Hepatocyte (in vitro differentiated cells): ENCODE measurements at regions not wholly inside any gene's neighbourhood (a gene's known extent, or its start where the extent isn't known, plus 50 kb on each side); places are given as distances from the start of the nearest gene placed in this dataset.

Source experiments
- DNase-seq: peaks from one replicate; pipeline ENCODE4 v3.0.0-alpha.2; 2016; ENCODE audit warnings: low spot score
- H2AFZ ChIP-seq: fragments of 200-600 bp; sonication (generic); 2 replicates; pipeline ENCODE4 v1.6.0; 2016; ENCODE audit warnings: antibody characterized with exemption, mild to moderate bottlenecking
- H3K27ac ChIP-seq: fragments of 200-600 bp; sonication (generic); 2 replicates; pipeline ENCODE4 v1.5.1; 2016; ENCODE audit warnings: mild to moderate bottlenecking
- H3K27me3 ChIP-seq: fragments of 200-600 bp; sonication (generic); 2 replicates; pipeline ENCODE4 v1.6.1; 2016
- H3K36me3 ChIP-seq: fragments of 200-600 bp; sonication (generic); replicated peaks from 2 replicates; pipeline ENCODE4 v1.5.1; 2016; ENCODE audit warnings: low read depth; ENCODE audit not compliant: insufficient read depth
- H3K4me1 ChIP-seq: fragments of 200-600 bp; sonication (generic); 2 replicates; pipeline ENCODE4 v1.5.1; 2016; ENCODE audit warnings: mild to moderate bottlenecking, moderate library complexity; ENCODE audit not compliant: insufficient read depth
- H3K4me2 ChIP-seq: fragments of 200-600 bp; sonication (generic); 2 replicates; pipeline ENCODE4 v1.6.0; 2016
- H3K4me3 ChIP-seq: fragments of 200-600 bp; sonication (generic); 2 replicates; pipeline ENCODE4 v1.5.1; 2016; ENCODE audit warnings: mild to moderate bottlenecking
- H3K79me2 ChIP-seq: fragments of 200-600 bp; sonication (generic); 2 replicates; pipeline ENCODE4 v1.6.0; 2017; ENCODE audit warnings: mild to moderate bottlenecking
- H3K9me2 ChIP-seq: fragments of 200-600 bp; sonication (generic); replicated peaks from 2 replicates; pipeline ENCODE4 v1.6.0; 2017; ENCODE audit warnings: mild to moderate bottlenecking; ENCODE audit not compliant: insufficient read depth
- H3K9me3 ChIP-seq: fragments of 200-600 bp; sonication (generic); 2 replicates; pipeline ENCODE4 v1.5.1; 2016; ENCODE audit warnings: low read depth, mild to moderate bottlenecking
- H4K20me1 ChIP-seq: fragments of 200-600 bp; sonication (generic); 2 replicates; pipeline ENCODE4 v1.6.0; 2016; ENCODE audit warnings: mild to moderate bottlenecking; ENCODE audit not compliant: insufficient read depth, poor library complexity, severe bottlenecking
- CTCF ChIP-seq: fragments of 200-600 bp; sonication (generic); IDR thresholded peaks from 2 replicates; pipeline ENCODE4 v1.5.1; 2016; ENCODE audit warnings: antibody characterized with exemption, mild to moderate bottlenecking; ENCODE audit not compliant: poor library complexity
- EZH2 ChIP-seq: fragments of 200-600 bp; sonication (generic); IDR thresholded peaks from 2 replicates; pipeline ENCODE4 v1.6.1; 2016; ENCODE audit warnings: antibody characterized with exemption, mild to moderate bottlenecking, borderline replicate concordance
- EZH2phosphoT487 ChIP-seq: fragments of 200-600 bp; sonication (generic); IDR thresholded peaks from one replicate; pipeline ENCODE4 v1.6.1; 2018; ENCODE audit warnings: antibody characterized with exemption, mild to moderate bottlenecking, low read depth, moderate library complexity; ENCODE audit not compliant: unreplicated experiment, severe bottlenecking
- WGBS: methylation state at CpG from one replicate; pipeline ENCODE4 v1.1.6; 2016; ENCODE audit warnings: low lambda C conversion rate; ENCODE audit errors: missing lambda C conversion rate; 5-methylcytosine and 5-hydroxymethylcytosine counted together

- no peak overlapping the region for H3K4me3 ChIP-seq
- DNase-seq, result no peak
- no peaks in the 10 kb centered on the region for H3K9me2 ChIP-seq
- H3K36me3 ChIP-seq, result no peaks in the 10 kb centered on the region
- no peak overlapping the region for H3K27ac ChIP-seq
- H4K20me1 ChIP-seq, result no peaks in the 10 kb centered on the region
- no peak overlapping the region for H2AFZ ChIP-seq
- no peaks in the 10 kb centered on the region for H3K27me3 ChIP-seq
- peaks cover 5% of the 10 kb centered on the region for H3K4me1 ChIP-seq
- TF ChIP-seq EZH2 (no peak), EZH2phosphoT487 (no peak), CTCF (no peak)
- 87% methylated on average over 7 of the region's 7 CpGs for WGBS
- H3K9me3 ChIP-seq, result no peaks in the 10 kb centered on the region
- no peak overlapping the region for H3K4me2 ChIP-seq
- H3K79me2 ChIP-seq, result no peaks in the 10 kb centered on the region
Measured at GRCh38 chr3:157836022-157836421, 270.2 kb downstream of the SHOX2 start.

- no peak for DNase-seq
- 76% methylated on average over 3 of the region's 3 CpGs for WGBS
- Histone ChIP-seq H2AFZ (no peak overlapping the region), H3K9me3 (no peaks in the 10 kb centered on the region), H3K4me1 (peaks cover 5% of the 10 kb centered on the region), H4K20me1 (no peaks in the 10 kb centered on the region), H3K9me2 (no peaks in the 10 kb centered on the region), H3K4me3 (no peak overlapping the region), H3K36me3 (no peaks in the 10 kb centered on the region), H3K27ac (no peak overlapping the region), H3K4me2 (no peak overlapping the region), H3K27me3 (no peaks in the 10 kb centered on the region), H3K79me2 (no peaks in the 10 kb centered on the region)
- TF ChIP-seq CTCF, result no peak
- no peak for TF ChIP-seq EZH2phosphoT487
Measured at GRCh38 chr3:157832588-157832987, 273.6 kb downstream of the SHOX2 start.

- WGBS, result 73% methylated on average over 7 of the region's 7 CpGs
- no peaks in the 10 kb centered on the region for H3K79me2 ChIP-seq
- H3K36me3 ChIP-seq, result no peaks in the 10 kb centered on the region
- TF ChIP-seq CTCF (no peak), EZH2 (no peak), EZH2phosphoT487 (no peak)
- no peak overlapping the region for H2AFZ ChIP-seq
- H3K9me2 ChIP-seq, result no peaks in the 10 kb centered on the region
- no peaks in the 10 kb centered on the region for H4K20me1 ChIP-seq
- H3K4me1 ChIP-seq, result no peaks in the 10 kb centered on the region
- no peaks in the 10 kb centered on the region for H3K9me3 ChIP-seq
- H3K27ac ChIP-seq, result no peak overlapping the region
- no peak overlapping the region for H3K4me2 ChIP-seq
- H3K4me3 ChIP-seq, result no peak overlapping the region
- no peaks in the 10 kb centered on the region for H3K27me3 ChIP-seq
- DNase-seq, result no peak
Measured at GRCh38 chr3:157830556-157831236, 275.5 kb downstream of the SHOX2 start.
